Right lobe of liver (tissue), 4 donors: ENCODE measurements at regions not wholly inside any gene's neighbourhood (a gene's known extent, or its start where the extent isn't known, plus 50 kb on each side); places are given as distances from the start of the nearest gene placed in this dataset.

Experiments
- POLR2A ChIP-seq: fragments of 450-650 bp; IDR thresholded peaks from one replicate; pipeline ENCODE4 v1.6.1; 2017; ENCODE audit warnings: antibody characterized with exemption, mild to moderate bottlenecking
- TF ChIP-seq, protein P1 (sequence below), 4 donors: fragments of 200-600 bp in 3 of 4; fragments of 450-650 bp in 1 of 4; IDR thresholded peaks; one replicate each; pipeline versions ENCODE4 v1.5.1 to v1.8.0; 2016 to 2022; ENCODE audit warnings: antibody characterized with exemption in 4 of 4, mild to moderate bottlenecking in 2 of 4
- donor health status: DM: no; HTN: no; CAD: no.
- donor health status: DM: no; HTN: no; CAD: no.
- donor health status: DM: no; HTN: yes; CAD: no.

DNA sequence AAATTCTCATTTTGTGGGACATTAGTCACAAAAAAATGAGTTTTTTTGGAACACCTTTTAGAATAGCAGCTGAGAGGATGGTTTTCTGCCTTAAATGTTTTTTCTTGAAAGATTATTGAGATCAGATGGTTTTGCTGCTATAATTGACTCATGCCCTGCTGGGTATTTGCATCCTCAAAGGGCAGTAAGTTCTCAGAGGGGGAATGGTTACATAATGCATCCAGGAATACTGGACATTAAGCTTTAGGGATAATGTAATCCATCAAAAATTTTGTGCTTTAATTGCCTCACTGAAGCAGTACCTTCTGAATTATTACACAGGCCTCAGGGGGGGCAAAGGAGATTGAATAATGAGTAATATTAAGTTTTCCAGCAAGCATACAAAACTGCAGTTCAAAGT is 866.3 kb upstream of the SPRY2 start:
- no peak for TF ChIP-seq POLR2A
- TF ChIP-seq, protein P1, sequence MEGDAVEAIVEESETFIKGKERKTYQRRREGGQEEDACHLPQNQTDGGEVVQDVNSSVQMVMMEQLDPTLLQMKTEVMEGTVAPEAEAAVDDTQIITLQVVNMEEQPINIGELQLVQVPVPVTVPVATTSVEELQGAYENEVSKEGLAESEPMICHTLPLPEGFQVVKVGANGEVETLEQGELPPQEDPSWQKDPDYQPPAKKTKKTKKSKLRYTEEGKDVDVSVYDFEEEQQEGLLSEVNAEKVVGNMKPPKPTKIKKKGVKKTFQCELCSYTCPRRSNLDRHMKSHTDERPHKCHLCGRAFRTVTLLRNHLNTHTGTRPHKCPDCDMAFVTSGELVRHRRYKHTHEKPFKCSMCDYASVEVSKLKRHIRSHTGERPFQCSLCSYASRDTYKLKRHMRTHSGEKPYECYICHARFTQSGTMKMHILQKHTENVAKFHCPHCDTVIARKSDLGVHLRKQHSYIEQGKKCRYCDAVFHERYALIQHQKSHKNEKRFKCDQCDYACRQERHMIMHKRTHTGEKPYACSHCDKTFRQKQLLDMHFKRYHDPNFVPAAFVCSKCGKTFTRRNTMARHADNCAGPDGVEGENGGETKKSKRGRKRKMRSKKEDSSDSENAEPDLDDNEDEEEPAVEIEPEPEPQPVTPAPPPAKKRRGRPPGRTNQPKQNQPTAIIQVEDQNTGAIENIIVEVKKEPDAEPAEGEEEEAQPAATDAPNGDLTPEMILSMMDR (IDR thresholded peaks at IDR 0.05): no peak
